PC-9 (cell line): ENCODE measurements at regions not wholly inside any gene's neighbourhood (a gene's known extent, or its start where the extent isn't known, plus 50 kb on each side); places are given as distances from the start of the nearest gene placed in this dataset.

Source experiments
- CTCF ChIP-seq: fragments of 200-600 bp; sonication (generic); conservative IDR thresholded peaks from 2 replicates; pipeline ENCODE4 v1.6.1; 2017; ENCODE audit warnings: mixed run types, antibody characterized with exemption, mild to moderate bottlenecking, moderate library complexity
- EZH2 ChIP-seq: fragments of 200-600 bp; sonication (generic); IDR thresholded peaks from 2 replicates; pipeline ENCODE4 v1.8.0; 2017; ENCODE audit warnings: antibody characterized with exemption, low read depth

GRCh38 chr5:113719549-113719948, 206.1 kb downstream of the YTHDC2 start:
- no peak for TF ChIP-seq CTCF
- TF ChIP-seq EZH2: no peak
